ENCODE measurements at regions not wholly inside any gene's neighbourhood (a gene's known extent, or its start where the extent isn't known, plus 50 kb on each side); places are given as distances from the start of the nearest gene placed in this dataset.

DNA sequence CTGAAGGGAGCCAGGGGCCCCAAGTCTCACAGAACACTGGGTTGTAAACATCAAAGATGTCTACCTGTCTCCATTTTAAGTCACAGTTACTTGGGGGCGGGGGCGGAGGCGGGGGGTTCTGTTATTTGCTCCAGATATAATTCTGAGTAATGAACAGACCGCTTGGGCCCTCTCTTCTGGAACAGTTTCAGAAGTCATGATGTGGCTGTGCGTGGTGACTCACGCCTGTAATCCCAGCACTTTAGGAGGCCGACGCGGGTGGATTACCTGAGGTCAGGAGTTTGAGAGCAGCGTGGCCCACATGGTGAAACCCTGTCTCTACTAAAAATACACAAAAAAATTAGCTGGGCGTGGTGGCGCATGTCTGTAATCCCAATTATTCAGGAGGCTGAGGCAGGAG lies 157.9 kb upstream of the APCDD1 start:
- TF ChIP-seq EP300 (IDR thresholded peaks at IDR 0.05) (no peak), POLR2A (IDR thresholded peaks at IDR 0.05) (no peak)
- TF ChIP-seq, protein P1, sequence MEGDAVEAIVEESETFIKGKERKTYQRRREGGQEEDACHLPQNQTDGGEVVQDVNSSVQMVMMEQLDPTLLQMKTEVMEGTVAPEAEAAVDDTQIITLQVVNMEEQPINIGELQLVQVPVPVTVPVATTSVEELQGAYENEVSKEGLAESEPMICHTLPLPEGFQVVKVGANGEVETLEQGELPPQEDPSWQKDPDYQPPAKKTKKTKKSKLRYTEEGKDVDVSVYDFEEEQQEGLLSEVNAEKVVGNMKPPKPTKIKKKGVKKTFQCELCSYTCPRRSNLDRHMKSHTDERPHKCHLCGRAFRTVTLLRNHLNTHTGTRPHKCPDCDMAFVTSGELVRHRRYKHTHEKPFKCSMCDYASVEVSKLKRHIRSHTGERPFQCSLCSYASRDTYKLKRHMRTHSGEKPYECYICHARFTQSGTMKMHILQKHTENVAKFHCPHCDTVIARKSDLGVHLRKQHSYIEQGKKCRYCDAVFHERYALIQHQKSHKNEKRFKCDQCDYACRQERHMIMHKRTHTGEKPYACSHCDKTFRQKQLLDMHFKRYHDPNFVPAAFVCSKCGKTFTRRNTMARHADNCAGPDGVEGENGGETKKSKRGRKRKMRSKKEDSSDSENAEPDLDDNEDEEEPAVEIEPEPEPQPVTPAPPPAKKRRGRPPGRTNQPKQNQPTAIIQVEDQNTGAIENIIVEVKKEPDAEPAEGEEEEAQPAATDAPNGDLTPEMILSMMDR (IDR thresholded peaks at IDR 0.05) = no peak

All from ovary (tissue), 3 donors.